ENCODE measurements at regions not wholly inside any gene's neighbourhood (a gene's known extent, or its start where the extent isn't known, plus 50 kb on each side); places are given as distances from the start of the nearest gene placed in this dataset.

DNA sequence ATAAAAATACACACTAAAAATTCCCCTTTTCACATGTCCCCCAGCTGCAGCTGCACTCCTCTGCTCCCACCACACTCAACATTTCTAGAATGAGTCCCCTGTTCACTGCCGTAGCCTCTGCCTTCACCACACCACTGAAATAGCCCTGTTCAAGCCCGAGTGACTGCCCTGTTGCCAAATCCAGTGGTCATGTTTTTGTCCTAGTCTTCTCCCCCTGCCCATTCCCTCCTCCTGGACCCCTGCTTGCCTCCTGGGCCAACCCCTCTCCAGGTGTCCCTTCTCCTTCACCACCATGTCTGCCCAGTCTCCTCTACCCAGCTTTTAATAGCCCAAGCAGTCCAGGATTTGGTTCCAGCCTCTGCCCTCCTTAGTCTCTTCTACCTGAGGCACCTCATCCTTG lies 97.1 kb upstream of the LGALSL start:
- H3K9me1 ChIP-seq (ENCODE audit: control insufficient read depth, extremely low read depth, insufficient read depth, low read length): no peaks in the 10 kb centered on the region
- TF ChIP-seq EZH2 (IDR thresholded peaks at IDR 0.05; ENCODE audit: low read length): no peak
- TF ChIP-seq, protein P1, sequence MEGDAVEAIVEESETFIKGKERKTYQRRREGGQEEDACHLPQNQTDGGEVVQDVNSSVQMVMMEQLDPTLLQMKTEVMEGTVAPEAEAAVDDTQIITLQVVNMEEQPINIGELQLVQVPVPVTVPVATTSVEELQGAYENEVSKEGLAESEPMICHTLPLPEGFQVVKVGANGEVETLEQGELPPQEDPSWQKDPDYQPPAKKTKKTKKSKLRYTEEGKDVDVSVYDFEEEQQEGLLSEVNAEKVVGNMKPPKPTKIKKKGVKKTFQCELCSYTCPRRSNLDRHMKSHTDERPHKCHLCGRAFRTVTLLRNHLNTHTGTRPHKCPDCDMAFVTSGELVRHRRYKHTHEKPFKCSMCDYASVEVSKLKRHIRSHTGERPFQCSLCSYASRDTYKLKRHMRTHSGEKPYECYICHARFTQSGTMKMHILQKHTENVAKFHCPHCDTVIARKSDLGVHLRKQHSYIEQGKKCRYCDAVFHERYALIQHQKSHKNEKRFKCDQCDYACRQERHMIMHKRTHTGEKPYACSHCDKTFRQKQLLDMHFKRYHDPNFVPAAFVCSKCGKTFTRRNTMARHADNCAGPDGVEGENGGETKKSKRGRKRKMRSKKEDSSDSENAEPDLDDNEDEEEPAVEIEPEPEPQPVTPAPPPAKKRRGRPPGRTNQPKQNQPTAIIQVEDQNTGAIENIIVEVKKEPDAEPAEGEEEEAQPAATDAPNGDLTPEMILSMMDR (optimal IDR thresholded peaks at IDR 0.05 in 1 of 3, IDR thresholded peaks at IDR 0.05 in 1 of 3, conservative IDR thresholded peaks at IDR 0.05 in 1 of 3; ENCODE audit: extremely low read depth in 1 of 3, insufficient read depth in 2 of 3, low read length in 3 of 3): no peak
- H4K20me1 ChIP-seq (ENCODE audit: control insufficient read depth, extremely low read depth, insufficient read depth, low read length): no peaks in the 10 kb centered on the region
- H3K79me2 ChIP-seq (ENCODE audit: control insufficient read depth, insufficient read depth, low read length): no peaks in the 10 kb centered on the region
- H3K36me3 ChIP-seq (ENCODE audit: control insufficient read depth in 2 of 2, extremely low read depth in 1 of 2, insufficient read depth in 2 of 2, low read length in 2 of 2): no peaks in the 10 kb centered on the region
- no peak for DNase-seq (ENCODE audit: low read depth, low spot score)
- peaks cover 55% of the 10 kb centered on the region for H3K4me1 ChIP-seq (ENCODE audit: control insufficient read depth, extremely low read depth, insufficient read depth, low read length)
- FAIRE-seq: no peak
- dilution Hi-C loops (cut with MboI; ENCODE audit: extremely low pct_ligation_motif_present, low sequenced_read_pairs): no loop called here
- no peak overlapping the region for H3K27ac ChIP-seq (ENCODE audit: control insufficient read depth, insufficient read depth, low read length)
- H3K9ac ChIP-seq (ENCODE audit: control insufficient read depth, extremely low read depth, insufficient read depth, low read length): no peak overlapping the region
- H3K4me2 ChIP-seq (ENCODE audit: control insufficient read depth, extremely low read depth, insufficient read depth, low read depth, low read length): no peak overlapping the region
- H3K9me3 ChIP-seq (ENCODE audit: control insufficient read depth, low read depth, low read length): no peaks in the 10 kb centered on the region
- no peak overlapping the region for H2AFZ ChIP-seq (ENCODE audit: control insufficient read depth, low read length)
- no peaks in the 10 kb centered on the region for H3K27me3 ChIP-seq (ENCODE audit: control insufficient read depth, extremely low read depth, insufficient read depth, low read length)
- H3K4me3 ChIP-seq (ENCODE audit: control insufficient read depth in 2 of 3, extremely low read depth in 1 of 3, insufficient read depth in 2 of 3, low read depth in 1 of 3, low read length in 3 of 3): no peak overlapping the region

DNA sequence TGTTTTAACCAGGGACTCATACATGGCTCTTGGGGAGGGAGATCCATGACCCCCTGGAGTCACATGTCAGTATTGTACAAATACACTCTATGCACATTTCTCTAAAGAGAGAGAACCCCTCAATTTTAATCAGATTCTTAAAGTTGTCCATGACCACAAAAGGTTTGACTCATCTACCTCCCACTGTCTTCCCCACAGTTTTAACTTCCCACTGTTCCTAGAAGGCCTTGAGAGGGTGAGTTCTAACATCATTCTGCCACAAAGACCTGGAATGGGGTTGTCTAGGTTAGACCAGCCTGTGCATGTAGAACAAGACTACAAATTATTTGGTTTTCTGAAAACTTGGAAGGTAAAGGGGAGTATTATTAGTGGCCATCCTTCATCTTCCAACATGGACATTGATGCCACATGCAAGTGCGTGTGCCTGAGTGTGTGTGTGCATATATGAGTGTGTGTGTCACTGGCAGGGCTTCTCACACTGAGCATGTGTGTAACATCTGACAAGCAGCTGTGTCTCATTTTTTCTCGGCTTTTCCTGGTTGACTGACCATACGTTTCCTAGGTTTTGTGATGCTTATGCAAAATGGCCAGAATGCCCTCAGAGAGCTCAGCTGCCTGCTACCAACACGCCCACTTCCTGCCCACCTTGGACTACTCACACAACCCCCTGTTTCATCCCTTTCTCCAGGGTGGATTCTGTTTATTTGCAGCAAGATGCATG lies 94.6 kb upstream of the LGALSL start:
- H3K9ac ChIP-seq (ENCODE audit: control insufficient read depth, extremely low read depth, insufficient read depth, low read length): peak overlapping the region; percentile 76
- no peaks in the 10 kb centered on the region for H3K27me3 ChIP-seq (ENCODE audit: control insufficient read depth, extremely low read depth, insufficient read depth, low read length)
- H3K9me3 ChIP-seq (ENCODE audit: control insufficient read depth, low read depth, low read length): no peaks in the 10 kb centered on the region
- no peaks in the 10 kb centered on the region for H4K20me1 ChIP-seq (ENCODE audit: control insufficient read depth, extremely low read depth, insufficient read depth, low read length)
- peak overlapping the region; percentile 13 to 56 (median 31) for H3K4me3 ChIP-seq (ENCODE audit: control insufficient read depth in 2 of 3, extremely low read depth in 1 of 3, insufficient read depth in 2 of 3, low read depth in 1 of 3, low read length in 3 of 3)
- no peaks in the 10 kb centered on the region for H3K9me1 ChIP-seq (ENCODE audit: control insufficient read depth, extremely low read depth, insufficient read depth, low read length)
- no peaks in the 10 kb centered on the region for H3K36me3 ChIP-seq (ENCODE audit: control insufficient read depth in 2 of 2, extremely low read depth in 1 of 2, insufficient read depth in 2 of 2, low read length in 2 of 2)
- H3K27ac ChIP-seq (ENCODE audit: control insufficient read depth, insufficient read depth, low read length): peak overlapping the region; percentile 90
- H3K4me1 ChIP-seq (ENCODE audit: control insufficient read depth, extremely low read depth, insufficient read depth, low read length): peaks cover 75% of the 10 kb centered on the region
- H3K4me2 ChIP-seq (ENCODE audit: control insufficient read depth, extremely low read depth, insufficient read depth, low read depth, low read length): peak overlapping the region; percentile 86
- TF ChIP-seq EZH2 (IDR thresholded peaks at IDR 0.05; ENCODE audit: low read length): no peak
- TF ChIP-seq, protein P1 (optimal IDR thresholded peaks at IDR 0.05 in 1 of 3, IDR thresholded peaks at IDR 0.05 in 1 of 3, conservative IDR thresholded peaks at IDR 0.05 in 1 of 3; ENCODE audit: extremely low read depth in 1 of 3, insufficient read depth in 2 of 3, low read length in 3 of 3): no peak
- DNase-seq (ENCODE audit: low read depth, low spot score): no peak
- dilution Hi-C loops (cut with MboI; ENCODE audit: extremely low pct_ligation_motif_present, low sequenced_read_pairs): no loop called here
- no peaks in the 10 kb centered on the region for H3K79me2 ChIP-seq (ENCODE audit: control insufficient read depth, insufficient read depth, low read length)
- FAIRE-seq: no peak
- peak overlapping the region; percentile 55 for H2AFZ ChIP-seq (ENCODE audit: control insufficient read depth, low read length)
